ENCODE measurements at regions not wholly inside any gene's neighbourhood (a gene's known extent, or its start where the extent isn't known, plus 50 kb on each side); places are given as distances from the start of the nearest gene placed in this dataset.

DNA sequence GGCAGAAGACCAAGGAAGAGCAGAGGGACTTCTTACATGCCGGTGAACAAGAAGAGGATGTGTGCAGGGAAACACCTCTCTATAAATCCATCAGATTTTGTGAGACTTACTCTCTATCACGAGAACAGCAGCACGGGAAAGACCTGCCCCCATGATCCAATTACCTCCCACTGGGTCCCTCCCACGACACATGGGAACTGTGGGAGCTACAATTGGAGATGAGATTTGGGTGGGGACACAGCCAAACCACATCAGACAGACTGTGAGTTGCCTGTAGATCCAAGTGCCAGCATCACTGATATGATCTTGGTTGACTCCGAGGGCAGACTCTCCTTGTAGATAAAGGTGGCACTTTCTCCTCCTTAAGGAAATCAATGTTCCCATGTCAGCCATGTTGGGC lies 414.8 kb upstream of the JARID2 start:
- Histone ChIP-seq H4K20me1 (ENCODE audit: insufficient read depth, low read length) (no peaks in the 10 kb centered on the region), H3K9ac (ENCODE audit: insufficient read depth, low read depth, low read length) (no peak overlapping the region), H3K36me3 (replicated peaks in 1 of 2; ENCODE audit: control insufficient read depth in 1 of 2, insufficient read depth in 2 of 2, low read length in 2 of 2) (no peaks in the 10 kb centered on the region), H3K9me3 (ENCODE audit: low read length) (no peaks in the 10 kb centered on the region), H3K79me2 (ENCODE audit: insufficient read depth, low read length) (no peaks in the 10 kb centered on the region), H3K4me3 (replicated peaks in 1 of 3; ENCODE audit: insufficient read depth in 1 of 3, low read depth in 2 of 3, low read length in 3 of 3) (no peak overlapping the region), H3K4me2 (ENCODE audit: low read depth, low read length) (no peak overlapping the region), H2AFZ (ENCODE audit: low read length) (no peak overlapping the region), H3K4me1 (ENCODE audit: insufficient read depth, low read length) (no peaks in the 10 kb centered on the region), H3K27ac (ENCODE audit: extremely low read length, insufficient read depth, low read length) (no peak overlapping the region), H3K27me3 (ENCODE audit: control insufficient read depth in 1 of 2, insufficient read depth in 2 of 2, low read length in 2 of 2) (peaks cover 0 to 5% of the 10 kb centered on the region in 2 experiments; a peak in 2 of 5 replicates)
- DNase-seq (ENCODE audit: low spot score) (no peak), FAIRE-seq (no peak), ATAC-seq (no peak)
- BruUV-seq (replicated peaks): no TSS peak
- POLR2A ChIA-PET: no interaction called here
- TF ChIP-seq, protein P1, sequence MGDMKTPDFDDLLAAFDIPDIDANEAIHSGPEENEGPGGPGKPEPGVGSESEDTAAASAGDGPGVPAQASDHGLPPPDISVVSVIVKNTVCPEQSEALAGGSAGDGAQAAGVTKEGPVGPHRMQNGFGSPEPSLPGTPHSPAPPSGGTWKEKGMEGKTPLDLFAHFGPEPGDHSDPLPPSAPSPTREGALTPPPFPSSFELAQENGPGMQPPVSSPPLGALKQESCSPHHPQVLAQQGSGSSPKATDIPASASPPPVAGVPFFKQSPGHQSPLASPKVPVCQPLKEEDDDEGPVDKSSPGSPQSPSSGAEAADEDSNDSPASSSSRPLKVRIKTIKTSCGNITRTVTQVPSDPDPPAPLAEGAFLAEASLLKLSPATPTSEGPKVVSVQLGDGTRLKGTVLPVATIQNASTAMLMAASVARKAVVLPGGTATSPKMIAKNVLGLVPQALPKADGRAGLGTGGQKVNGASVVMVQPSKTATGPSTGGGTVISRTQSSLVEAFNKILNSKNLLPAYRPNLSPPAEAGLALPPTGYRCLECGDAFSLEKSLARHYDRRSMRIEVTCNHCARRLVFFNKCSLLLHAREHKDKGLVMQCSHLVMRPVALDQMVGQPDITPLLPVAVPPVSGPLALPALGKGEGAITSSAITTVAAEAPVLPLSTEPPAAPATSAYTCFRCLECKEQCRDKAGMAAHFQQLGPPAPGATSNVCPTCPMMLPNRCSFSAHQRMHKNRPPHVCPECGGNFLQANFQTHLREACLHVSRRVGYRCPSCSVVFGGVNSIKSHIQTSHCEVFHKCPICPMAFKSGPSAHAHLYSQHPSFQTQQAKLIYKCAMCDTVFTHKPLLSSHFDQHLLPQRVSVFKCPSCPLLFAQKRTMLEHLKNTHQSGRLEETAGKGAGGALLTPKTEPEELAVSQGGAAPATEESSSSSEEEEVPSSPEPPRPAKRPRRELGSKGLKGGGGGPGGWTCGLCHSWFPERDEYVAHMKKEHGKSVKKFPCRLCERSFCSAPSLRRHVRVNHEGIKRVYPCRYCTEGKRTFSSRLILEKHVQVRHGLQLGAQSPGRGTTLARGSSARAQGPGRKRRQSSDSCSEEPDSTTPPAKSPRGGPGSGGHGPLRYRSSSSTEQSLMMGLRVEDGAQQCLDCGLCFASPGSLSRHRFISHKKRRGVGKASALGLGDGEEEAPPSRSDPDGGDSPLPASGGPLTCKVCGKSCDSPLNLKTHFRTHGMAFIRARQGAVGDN (CRISPR knock-in tag; IDR thresholded peaks at IDR 0.05): no peak
- TF ChIP-seq CREB1 (IDR thresholded peaks at IDR 0.05): no peak
- TF ChIP-seq CREB1 (CRISPR knock-in tag; IDR thresholded peaks at IDR 0.05): no peak
- TF ChIP-seq ZNF350 (CRISPR knock-in tag; IDR thresholded peaks at IDR 0.05; ENCODE audit: borderline replicate concordance, low read depth): no peak
- no peak for TF ChIP-seq ZNF549 (CRISPR knock-in tag; IDR thresholded peaks at IDR 0.05)
- TF ChIP-seq HOXD1 (CRISPR knock-in tag; IDR thresholded peaks at IDR 0.05): no peak
- TF ChIP-seq PRPF4 (IDR thresholded peaks at IDR 0.05; ENCODE audit: low read depth, low read length, poor library complexity, severe bottlenecking): no peak
- TF ChIP-seq ZNF841 (CRISPR knock-in tag; IDR thresholded peaks at IDR 0.05; ENCODE audit: borderline replicate concordance): no peak
- no peak for TF ChIP-seq ZNF543 (CRISPR knock-in tag; IDR thresholded peaks at IDR 0.05)
- TF ChIP-seq ZNF121 (CRISPR knock-in tag; IDR thresholded peaks at IDR 0.05): no peak
- TF ChIP-seq PBX2 (CRISPR knock-in tag; IDR thresholded peaks at IDR 0.05): no peak
- in situ Hi-C loops (cut with HindIII; ENCODE audit: extremely low pct_ligation_motif_present, low pct_unique_long_range_greater_than_20kb) (no loop called here), intact Hi-C loops (cut with micrococcal nuclease; ENCODE audit: unreplicated experiment) (no loop called here)
- CTCF ChIA-PET (ENCODE audit: low intra/inter-chr PET ratio, low total read pairs): no interaction called here
- 28% methylated on average over 5 of the region's 5 CpGs for WGBS (ENCODE audit: low lambda C conversion rate)

All from HepG2 (cell line).